HepG2 (cell line): ENCODE measurements at regions not wholly inside any gene's neighbourhood (a gene's known extent, or its start where the extent isn't known, plus 50 kb on each side); places are given as distances from the start of the nearest gene placed in this dataset.

Source experiments
- ATAC-seq: fragments of 200-7000 bp; cut with Tn5 transposase; 3 replicates; pipeline ENCODE4 v1.9.1; 2020; ENCODE audit warnings: mild to moderate bottlenecking, moderate library complexity
- BruUV-seq: library from RNA; stranded (reverse); fragments of 400-500 nt; replicated peaks from 2 replicates; lab custom pipeline; 2021; lab: Mats Ljungman, UMichigan
- CTCF ChIA-PET: fragments of 300-600 bp; formaldehyde crosslinking; extraction: SDS; loops from one replicate; lab custom pipeline; 2021; ENCODE audit warnings: low total read pairs, inconsistent platforms, low intra/inter-chr PET ratio; lab: Yijun Ruan, JAX
- POLR2A ChIA-PET: fragments of 350-600 bp; sonication (Branson Sonifier 250); formaldehyde crosslinking; loops from one replicate; lab custom pipeline; 2020; ENCODE audit warnings: antibody characterized with exemption, inconsistent platforms; lab: Yijun Ruan, JAX
- DNase-seq: peaks from one replicate; pipeline ENCODE4 v3.0.0-alpha.2; 2015; ENCODE audit warnings: low spot score
- FAIRE-seq: peaks from 3 replicates; lab custom pipeline; 2011; peaks lifted over from hg19 to GRCh38; lab: Jason Lieb, UNC
- H2AFZ ChIP-seq: one replicate; pipeline ENCODE4 v1.6.1; 2011; ENCODE audit warnings: low read length, inconsistent platforms
- H3K27ac ChIP-seq: fragments of 300-600 bp; 3 replicates; pipeline ENCODE4 v1.8.0; 2011; ENCODE audit warnings: mixed run types, mild to moderate bottlenecking, mixed read lengths, low read length, inconsistent platforms; ENCODE audit not compliant: insufficient read depth; ENCODE audit errors: extremely low read length
- H3K27me3 ChIP-seq, 2 experiments: fragments of 200-600 bp in 1 of 2; 2 replicates in 1 of 2; 3 replicates in 1 of 2; pipeline versions ENCODE4 v1.6.0 to v1.8.0; 2011; ENCODE audit warnings: low read length in 2 of 2, mild to moderate bottlenecking in 2 of 2, moderate library complexity in 2 of 2, inconsistent platforms in 1 of 2; ENCODE audit not compliant: insufficient read depth in 2 of 2, control insufficient read depth in 1 of 2
- H3K36me3 ChIP-seq, 2 experiments: fragments of 200-600 bp in 1 of 2; replicated peaks in 1 of 2; 2 replicates in 1 of 2; 3 replicates in 1 of 2; pipeline versions ENCODE4 v1.5.1 to v1.8.0; 2011; ENCODE audit warnings: low read length in 2 of 2, inconsistent platforms in 1 of 2; ENCODE audit not compliant: insufficient read depth in 2 of 2, control insufficient read depth in 1 of 2
- H3K4me1 ChIP-seq: 2 replicates; pipeline ENCODE4 v1.5.1; 2012; ENCODE audit warnings: low read length, inconsistent platforms; ENCODE audit not compliant: insufficient read depth
- H3K4me2 ChIP-seq: 2 replicates; pipeline ENCODE4 v1.6.0; 2011; ENCODE audit warnings: low read depth, low read length, inconsistent platforms
- H3K4me3 ChIP-seq, 3 experiments: fragments of 200-600 bp in 1 of 3; sonication (generic), shearing (Covaris generic) in 1 of 3; replicated peaks in 1 of 3; 2 replicates each; pipeline ENCODE4 v1.5.1; 2011 to 2016; ENCODE audit warnings: low read length in 3 of 3, inconsistent platforms in 2 of 3, low read depth in 2 of 3, mild to moderate bottlenecking in 2 of 3, control low read depth in 1 of 3, mixed read lengths in 1 of 3; ENCODE audit not compliant: insufficient read depth in 1 of 3
- H3K79me2 ChIP-seq: one replicate; pipeline ENCODE4 v1.6.1; 2011; ENCODE audit warnings: low read length, inconsistent platforms; ENCODE audit not compliant: insufficient read depth
- H3K9ac ChIP-seq: 2 replicates; pipeline ENCODE4 v1.6.0; 2011; ENCODE audit warnings: mild to moderate bottlenecking, low read depth, low read length, inconsistent platforms; ENCODE audit not compliant: insufficient read depth
- H3K9me3 ChIP-seq: 2 replicates; pipeline ENCODE4 v1.5.1; 2012; ENCODE audit warnings: mild to moderate bottlenecking, low read length
- H4K20me1 ChIP-seq: 2 replicates; pipeline ENCODE4 v1.6.0; 2011; ENCODE audit warnings: inconsistent platforms, mild to moderate bottlenecking, low read length, moderate library complexity; ENCODE audit not compliant: insufficient read depth
- MAFF ChIP-seq: IDR thresholded peaks from 2 replicates; pipeline ENCODE4 v1.6.1; 2011; ENCODE audit warnings: low read depth, low read length, improper control_type of control experiment
- MIER2 ChIP-seq: IDR thresholded peaks from 2 replicates; pipeline ENCODE4 v1.6.1; 2016; ENCODE audit warnings: missing biosample characterization, missing genetic modification reagents
- NCOA2 ChIP-seq: sonication (generic); formaldehyde crosslinking; IDR thresholded peaks from 2 replicates; pipeline ENCODE4 v1.8.0; 2022; ENCODE audit warnings: inconsistent platforms
- RAD51 ChIP-seq: fragments of 450-650 bp; IDR thresholded peaks from 2 replicates; pipeline ENCODE4 v1.6.1; 2016; ENCODE audit warnings: borderline replicate concordance
- ZNF678 ChIP-seq: sonication (generic); formaldehyde crosslinking; IDR thresholded peaks from 2 replicates; pipeline ENCODE4 v1.4.0; 2020; ENCODE audit warnings: mild to moderate bottlenecking, missing genetic modification reagents
- in situ Hi-C: cut with HindIII; loops from 2 replicates; pipeline ENCODE4 v1.10.0; 2017; ENCODE audit warnings: low pct_unique_long_range_greater_than_20kb; ENCODE audit not compliant: extremely low pct_ligation_motif_present
- intact Hi-C: fragments of 100-400 bp; cut with micrococcal nuclease; formaldehyde crosslinking; loops from one replicate; pipeline ENCODE4 v1.10.0; 2022; ENCODE audit not compliant: unreplicated experiment
- TF ChIP-seq, protein P1 (sequence below): IDR thresholded peaks from 2 replicates; pipeline ENCODE4 v1.6.1; 2016; ENCODE audit warnings: low read depth, missing genetic modification reagents, missing compliant biosample characterization
- TF ChIP-seq, protein P2 (sequence below): sonication (generic); formaldehyde crosslinking; IDR thresholded peaks from 2 replicates; pipeline ENCODE4 v1.5.1; 2020; ENCODE audit warnings: missing genetic modification reagents, mild to moderate bottlenecking, borderline replicate concordance

DNA sequence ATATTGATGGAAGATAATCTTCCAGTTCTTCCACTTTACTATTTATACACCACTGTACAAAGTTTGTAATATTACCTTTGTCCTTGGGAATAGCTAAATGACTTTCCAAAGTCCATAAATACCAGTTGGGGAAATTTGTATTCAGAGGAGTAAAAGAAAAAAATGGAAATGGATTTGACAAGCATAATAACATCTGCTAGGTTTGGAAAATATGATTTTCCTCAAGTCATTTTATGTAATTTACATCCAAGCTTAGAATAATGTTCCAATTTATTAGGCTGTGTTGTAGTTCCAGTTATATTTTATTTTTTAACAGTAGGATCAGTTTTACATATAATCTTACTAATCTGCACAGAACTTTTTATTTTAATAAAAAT lies 563.0 kb upstream of the PKDCC start (continued):
- TF ChIP-seq, protein P1, sequence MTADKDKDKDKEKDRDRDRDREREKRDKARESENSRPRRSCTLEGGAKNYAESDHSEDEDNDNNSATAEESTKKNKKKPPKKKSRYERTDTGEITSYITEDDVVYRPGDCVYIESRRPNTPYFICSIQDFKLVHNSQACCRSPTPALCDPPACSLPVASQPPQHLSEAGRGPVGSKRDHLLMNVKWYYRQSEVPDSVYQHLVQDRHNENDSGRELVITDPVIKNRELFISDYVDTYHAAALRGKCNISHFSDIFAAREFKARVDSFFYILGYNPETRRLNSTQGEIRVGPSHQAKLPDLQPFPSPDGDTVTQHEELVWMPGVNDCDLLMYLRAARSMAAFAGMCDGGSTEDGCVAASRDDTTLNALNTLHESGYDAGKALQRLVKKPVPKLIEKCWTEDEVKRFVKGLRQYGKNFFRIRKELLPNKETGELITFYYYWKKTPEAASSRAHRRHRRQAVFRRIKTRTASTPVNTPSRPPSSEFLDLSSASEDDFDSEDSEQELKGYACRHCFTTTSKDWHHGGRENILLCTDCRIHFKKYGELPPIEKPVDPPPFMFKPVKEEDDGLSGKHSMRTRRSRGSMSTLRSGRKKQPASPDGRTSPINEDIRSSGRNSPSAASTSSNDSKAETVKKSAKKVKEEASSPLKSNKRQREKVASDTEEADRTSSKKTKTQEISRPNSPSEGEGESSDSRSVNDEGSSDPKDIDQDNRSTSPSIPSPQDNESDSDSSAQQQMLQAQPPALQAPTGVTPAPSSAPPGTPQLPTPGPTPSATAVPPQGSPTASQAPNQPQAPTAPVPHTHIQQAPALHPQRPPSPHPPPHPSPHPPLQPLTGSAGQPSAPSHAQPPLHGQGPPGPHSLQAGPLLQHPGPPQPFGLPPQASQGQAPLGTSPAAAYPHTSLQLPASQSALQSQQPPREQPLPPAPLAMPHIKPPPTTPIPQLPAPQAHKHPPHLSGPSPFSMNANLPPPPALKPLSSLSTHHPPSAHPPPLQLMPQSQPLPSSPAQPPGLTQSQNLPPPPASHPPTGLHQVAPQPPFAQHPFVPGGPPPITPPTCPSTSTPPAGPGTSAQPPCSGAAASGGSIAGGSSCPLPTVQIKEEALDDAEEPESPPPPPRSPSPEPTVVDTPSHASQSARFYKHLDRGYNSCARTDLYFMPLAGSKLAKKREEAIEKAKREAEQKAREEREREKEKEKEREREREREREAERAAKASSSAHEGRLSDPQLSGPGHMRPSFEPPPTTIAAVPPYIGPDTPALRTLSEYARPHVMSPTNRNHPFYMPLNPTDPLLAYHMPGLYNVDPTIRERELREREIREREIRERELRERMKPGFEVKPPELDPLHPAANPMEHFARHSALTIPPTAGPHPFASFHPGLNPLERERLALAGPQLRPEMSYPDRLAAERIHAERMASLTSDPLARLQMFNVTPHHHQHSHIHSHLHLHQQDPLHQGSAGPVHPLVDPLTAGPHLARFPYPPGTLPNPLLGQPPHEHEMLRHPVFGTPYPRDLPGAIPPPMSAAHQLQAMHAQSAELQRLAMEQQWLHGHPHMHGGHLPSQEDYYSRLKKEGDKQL (CRISPR knock-in tag): no peak

DNA sequence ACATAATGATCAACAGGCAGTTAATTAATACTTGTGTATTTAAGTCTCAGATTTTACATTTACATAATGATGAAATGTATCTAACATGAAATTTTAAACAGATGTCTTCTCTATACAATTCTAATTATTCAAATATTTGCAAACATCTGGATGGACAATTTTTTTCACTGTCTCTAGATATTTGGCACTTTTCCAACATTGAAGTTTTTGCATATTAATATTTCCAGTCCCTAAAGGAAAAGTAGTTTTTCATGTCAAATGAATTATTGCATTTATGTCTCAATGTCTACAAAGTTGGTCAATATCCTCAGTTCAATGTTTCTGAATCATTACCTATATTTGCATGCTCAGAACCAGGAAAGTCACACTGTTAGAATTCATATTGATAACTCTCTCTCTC lies 560.9 kb upstream of the PKDCC start:
- H3K9me3 ChIP-seq: no peaks in the 10 kb centered on the region
- intact Hi-C loops: no loop called here
- no peak for DNase-seq
- no peak for FAIRE-seq
- H3K4me2 ChIP-seq: no peak overlapping the region
- no peaks in the 10 kb centered on the region for H3K79me2 ChIP-seq
- in situ Hi-C loops: no loop called here
- no peak overlapping the region for H3K27ac ChIP-seq
- H3K27me3 ChIP-seq: no peaks in the 10 kb centered on the region
- no peaks in the 10 kb centered on the region for H4K20me1 ChIP-seq
- no peak overlapping the region for H3K4me3 ChIP-seq
- BruUV-seq: no TSS peak
- POLR2A ChIA-PET: no interaction called here
- H3K36me3 ChIP-seq: no peaks in the 10 kb centered on the region
- CTCF ChIA-PET: no interaction called here
- no peak for ATAC-seq
- no peaks in the 10 kb centered on the region for H3K4me1 ChIP-seq
- no peak for TF ChIP-seq ZNF678 (CRISPR knock-in tag)
- no peak for TF ChIP-seq NCOA2
- TF ChIP-seq MAFF: no peak
- TF ChIP-seq RAD51: no peak
- TF ChIP-seq, protein P2, sequence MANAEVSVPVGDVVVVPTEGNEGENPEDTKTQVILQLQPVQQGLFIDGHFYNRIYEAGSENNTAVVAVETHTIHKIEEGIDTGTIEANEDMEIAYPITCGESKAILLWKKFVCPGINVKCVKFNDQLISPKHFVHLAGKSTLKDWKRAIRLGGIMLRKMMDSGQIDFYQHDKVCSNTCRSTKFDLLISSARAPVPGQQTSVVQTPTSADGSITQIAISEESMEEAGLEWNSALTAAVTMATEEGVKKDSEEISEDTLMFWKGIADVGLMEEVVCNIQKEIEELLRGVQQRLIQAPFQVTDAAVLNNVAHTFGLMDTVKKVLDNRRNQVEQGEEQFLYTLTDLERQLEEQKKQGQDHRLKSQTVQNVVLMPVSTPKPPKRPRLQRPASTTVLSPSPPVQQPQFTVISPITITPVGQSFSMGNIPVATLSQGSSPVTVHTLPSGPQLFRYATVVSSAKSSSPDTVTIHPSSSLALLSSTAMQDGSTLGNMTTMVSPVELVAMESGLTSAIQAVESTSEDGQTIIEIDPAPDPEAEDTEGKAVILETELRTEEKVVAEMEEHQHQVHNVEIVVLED: no peak
- TF ChIP-seq MIER2 (CRISPR knock-in tag): no peak
- TF ChIP-seq, all 625 proteins: peak for 0
- Histone ChIP-seq H2AFZ (no peak overlapping the region), H3K9ac (no peak overlapping the region)
